ENCODE measurements at regions not wholly inside any gene's neighbourhood (a gene's known extent, or its start where the extent isn't known, plus 50 kb on each side); places are given as distances from the start of the nearest gene placed in this dataset.

DNA sequence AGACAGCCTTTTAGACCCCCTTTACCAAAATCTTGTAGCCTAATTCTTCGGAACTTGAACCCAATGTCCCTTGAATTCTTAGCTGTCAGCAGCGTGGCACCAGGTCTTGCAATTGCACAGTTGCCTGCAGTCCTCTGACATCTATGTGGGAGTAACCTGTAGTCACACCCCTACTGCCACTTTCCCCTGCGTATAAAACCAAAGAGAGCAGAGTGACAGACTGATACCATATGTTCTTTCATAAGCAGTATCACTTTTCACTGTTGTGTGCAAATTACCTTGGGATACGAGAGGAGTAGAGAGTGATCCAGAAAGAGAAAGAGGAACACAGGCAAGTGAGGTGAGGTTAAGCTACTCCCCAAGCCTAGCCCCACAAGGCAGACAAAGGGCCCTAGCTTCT lies 364.3 kb upstream of the ADAMTSL1 start:
- no peak for TF ChIP-seq POLR2AphosphoS5 (IDR thresholded peaks at IDR 0.05; ENCODE audit: low read depth, low read length)
- no peak for TF ChIP-seq TOE1 (CRISPR knock-in tag; IDR thresholded peaks at IDR 0.05)
- no peak for TF ChIP-seq NFYB (CRISPR knock-in tag; IDR thresholded peaks at IDR 0.05)
- no peak for TF ChIP-seq REST (IDR thresholded peaks at IDR 0.05; ENCODE audit: borderline replicate concordance in 1 of 2, low read depth in 1 of 2, low read length in 2 of 2)
- no peak for TF ChIP-seq NR2F1 (CRISPR knock-in tag; IDR thresholded peaks at IDR 0.05)
- TF ChIP-seq SRF (IDR thresholded peaks at IDR 0.05; ENCODE audit: low read depth, low read length), result no peak
- TF ChIP-seq NCOA2 (CRISPR knock-in tag; IDR thresholded peaks at IDR 0.05), result no peak
- no peak for TF ChIP-seq JUN (CRISPR knock-in tag; IDR thresholded peaks at IDR 0.05)
- no peak for TF ChIP-seq ZNF607 (CRISPR knock-in tag; IDR thresholded peaks at IDR 0.05; ENCODE audit: borderline replicate concordance)
- no peak for TF ChIP-seq ZNF207 (IDR thresholded peaks at IDR 0.05; ENCODE audit: borderline replicate concordance)

All from HepG2 (cell line).